ENCODE measurements at regions not wholly inside any gene's neighbourhood (a gene's known extent, or its start where the extent isn't known, plus 50 kb on each side); places are given as distances from the start of the nearest gene placed in this dataset.
"Not testable (repeated sequence)": the region's sequence is repeated elsewhere in the genome, so short reads cannot be mapped to it uniquely, and the experiment has no call there.

- no peak for DNase-seq (ENCODE audit: low read depth)
Observed at GRCh38 chr14:104230946-104231345, 92.6 kb downstream of the KIF26A start.

DNA sequence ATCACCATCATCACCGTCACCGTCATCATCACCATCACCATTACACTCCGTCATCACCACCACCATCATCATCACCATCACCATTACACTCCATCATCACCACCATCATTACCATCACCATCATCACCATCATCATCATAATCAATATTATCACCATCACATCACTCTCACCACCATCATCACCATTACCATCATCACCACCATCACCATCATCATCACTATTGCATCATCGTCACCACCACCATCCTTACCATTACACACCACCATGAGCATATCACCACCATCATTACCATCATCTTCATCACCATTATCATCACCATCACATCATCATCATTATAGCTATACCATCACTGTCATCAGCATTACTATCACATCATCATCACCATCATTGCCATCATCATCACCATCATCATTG lies 93.7 kb downstream of the KIF26A start:
- no peak for DNase-seq (ENCODE audit: low read depth)

DNA sequence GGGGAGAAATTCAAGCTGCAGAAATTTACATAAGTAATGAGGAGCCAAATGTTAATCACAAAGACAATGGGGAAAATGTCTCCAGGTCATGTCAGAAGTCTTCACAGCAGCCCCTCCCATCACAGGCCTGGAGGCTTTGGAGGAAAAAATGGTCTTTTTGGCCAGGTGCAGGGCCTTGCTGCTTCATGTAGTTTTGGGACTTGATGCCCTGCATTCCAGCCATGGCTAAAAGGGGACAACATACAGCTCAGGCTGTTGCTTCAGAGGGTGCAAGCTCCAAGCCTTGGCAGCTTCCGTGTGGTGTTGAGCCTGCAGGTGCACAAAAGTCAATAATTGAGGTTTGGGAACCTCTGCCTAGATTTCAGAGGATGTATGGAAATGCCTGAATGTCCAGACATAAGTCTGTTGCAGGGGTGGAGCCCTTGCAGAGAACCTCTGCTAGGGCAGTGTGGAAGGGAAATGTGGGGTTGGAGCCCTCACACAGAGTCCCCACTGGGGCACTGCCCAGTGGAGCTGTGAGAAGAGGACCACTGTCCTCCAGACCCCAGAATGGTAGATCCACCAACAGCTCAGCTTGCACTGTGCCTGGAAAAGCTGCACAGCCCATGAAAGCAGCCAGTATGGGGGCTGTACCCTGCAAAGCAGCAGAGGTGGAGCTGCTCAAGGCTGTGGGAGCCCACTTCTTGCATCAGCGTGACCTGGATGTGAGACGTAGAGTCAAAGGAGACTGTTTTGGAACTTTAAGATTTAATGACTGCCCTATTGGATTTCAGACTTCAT lies 95.8 kb downstream of the KIF26A start:
- DNase-seq (ENCODE audit: low read depth): not testable (repeated sequence)

- DNase-seq (ENCODE audit: low read depth): no peak
Observed at GRCh38 chr14:104235686-104236085, 97.3 kb downstream of the KIF26A start.

GRCh38 chr14:104237651-104238423 lies 99.5 kb downstream of the KIF26A start:
- no peak for DNase-seq (ENCODE audit: low read depth)

GRCh38 chr14:104238424-104239184 lies 100.2 kb downstream of the KIF26A start:
- no peak for DNase-seq (ENCODE audit: low read depth)

- DNase-seq (ENCODE audit: low read depth): no peak
Observed at GRCh38 chr14:104239185-104239775, 100.9 kb downstream of the KIF26A start.

DNA sequence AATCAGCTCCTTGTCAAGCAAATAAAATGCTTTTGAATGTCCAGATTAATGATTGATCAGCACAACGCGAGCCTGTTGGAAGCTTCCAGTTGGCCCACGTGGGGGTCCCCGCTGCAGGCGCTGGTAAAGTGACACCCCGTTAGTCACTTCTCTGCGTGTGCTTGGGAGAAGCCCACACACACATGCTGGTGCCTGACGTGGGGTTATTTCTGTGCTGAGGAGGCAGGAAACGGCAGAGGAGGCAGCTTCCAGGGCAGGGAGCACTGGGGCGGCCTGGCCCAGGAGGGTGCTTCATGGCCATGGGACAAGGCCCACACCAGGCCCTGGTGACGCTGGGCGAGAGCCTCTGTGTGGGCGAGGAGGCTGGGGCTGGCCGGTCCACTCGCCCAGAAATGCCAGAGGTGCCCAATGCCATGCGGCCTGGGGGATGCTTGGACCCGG lies 101.5 kb downstream of the KIF26A start:
- no peak for DNase-seq (ENCODE audit: low read depth)

DNA sequence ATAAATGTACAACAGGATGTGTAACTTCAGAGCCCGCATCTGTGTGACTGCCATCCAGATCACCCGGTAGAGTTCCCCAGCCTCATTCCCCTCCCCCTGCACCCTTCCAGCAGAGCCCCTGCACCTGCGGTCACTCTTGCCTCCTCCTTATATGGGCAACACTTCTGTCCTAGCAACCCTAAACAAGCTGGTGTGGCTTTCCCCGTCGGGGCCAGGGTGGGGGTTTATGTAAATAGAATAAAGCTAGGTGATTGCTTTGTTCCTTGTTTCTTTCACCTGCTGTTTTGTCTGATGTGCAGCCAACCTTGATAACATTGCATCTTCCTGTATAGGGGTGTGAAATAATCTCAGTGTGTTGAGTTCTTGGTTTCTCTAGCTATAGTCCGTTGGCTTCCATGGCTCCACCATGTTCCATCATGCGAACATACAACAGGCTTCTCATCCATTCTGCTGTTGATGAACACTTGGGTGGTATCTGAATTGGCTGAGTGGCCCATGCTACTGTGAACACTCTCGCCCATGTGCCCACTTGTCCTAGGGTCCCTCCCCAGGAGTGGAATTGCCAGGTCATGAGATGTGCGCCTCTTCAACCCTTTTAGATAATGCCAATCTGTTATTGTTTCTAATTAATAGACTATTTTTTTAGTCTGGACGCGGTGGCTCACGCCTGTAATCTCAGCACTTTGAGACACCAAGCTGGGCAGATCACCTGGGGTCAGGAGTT lies 102.2 kb downstream of the KIF26A start:
- DNase-seq (ENCODE audit: low read depth): no peak

- DNase-seq (ENCODE audit: low read depth): no peak
Observed at GRCh38 chr14:104243200-104243599, 104.8 kb downstream of the KIF26A start.

- DNase-seq (ENCODE audit: low read depth): no peak
Observed at GRCh38 chr14:104244221-104245011, 106.0 kb downstream of the KIF26A start.

DNA sequence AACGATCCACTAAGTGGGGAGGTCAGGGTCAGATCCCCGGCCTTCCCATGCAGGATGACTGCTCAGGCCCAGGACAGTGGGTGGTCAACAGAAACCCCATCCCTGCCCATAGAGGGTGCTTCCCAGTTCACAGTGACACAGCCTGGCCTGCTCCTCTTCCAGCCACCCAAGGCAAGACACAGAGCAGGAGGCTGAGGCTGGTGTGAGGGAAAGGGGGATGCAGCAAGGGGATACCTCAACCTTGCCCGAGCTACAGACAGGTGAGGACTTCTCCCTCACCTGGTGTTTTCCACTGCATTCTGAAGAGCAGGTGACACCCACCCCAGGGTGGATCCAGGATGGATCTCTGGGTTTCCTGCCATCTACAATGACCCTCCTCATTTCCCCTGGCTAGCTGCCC lies 106.7 kb downstream of the KIF26A start:
- no peak for DNase-seq (ENCODE audit: low read depth)

DNA sequence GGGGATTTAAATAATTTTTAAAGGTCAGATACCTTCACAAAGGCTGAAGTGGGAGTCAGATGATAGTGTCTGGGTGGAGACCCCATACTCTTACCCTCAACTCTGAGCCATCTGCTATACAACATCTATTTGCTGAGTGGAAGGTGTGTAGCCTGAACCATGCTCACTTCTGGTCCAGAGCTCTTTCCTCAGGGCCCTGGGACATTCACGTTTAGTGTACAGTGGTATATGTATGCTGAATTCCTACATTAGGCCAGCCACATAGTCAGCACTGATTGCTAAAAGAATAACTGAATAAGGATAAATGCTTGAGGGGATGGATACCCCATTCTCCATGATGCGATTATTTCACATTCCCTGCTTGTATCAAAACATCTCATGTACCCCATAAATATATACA lies 107.3 kb downstream of the KIF26A start:
- no peak for DNase-seq (ENCODE audit: low read depth)

GRCh38 chr14:104246401-104247335 lies 108.3 kb downstream of the KIF26A start:
- no peak for DNase-seq (ENCODE audit: low read depth)

GRCh38 chr14:104247336-104248202 lies 109.2 kb downstream of the KIF26A start:
- no peak for DNase-seq (ENCODE audit: low read depth)

GRCh38 chr14:104248203-104249055 lies 110.0 kb downstream of the KIF26A start:
- DNase-seq (ENCODE audit: low read depth): no peak

DNA sequence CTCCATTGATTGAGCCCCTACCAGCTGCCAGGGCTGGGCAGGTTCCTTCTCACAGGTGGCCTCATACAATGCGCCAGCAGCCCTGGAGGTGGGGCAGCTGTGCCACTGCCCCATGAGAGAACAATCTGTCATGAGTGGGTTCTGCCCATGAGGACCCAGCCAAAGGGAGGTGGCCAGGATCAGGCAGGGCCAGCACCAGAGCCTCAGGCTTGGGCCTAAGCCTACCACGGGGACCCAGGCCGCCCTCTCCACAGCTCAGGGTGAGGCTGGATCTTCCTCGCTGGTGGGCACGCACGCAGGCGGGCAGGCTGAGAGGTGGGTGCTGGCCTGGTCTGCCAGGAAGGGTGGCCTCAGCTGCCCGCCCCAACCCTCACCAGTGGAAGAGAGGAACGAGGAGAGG lies 110.7 kb downstream of the KIF26A start:
- DNase-seq (ENCODE audit: low read depth): no peak

DNA sequence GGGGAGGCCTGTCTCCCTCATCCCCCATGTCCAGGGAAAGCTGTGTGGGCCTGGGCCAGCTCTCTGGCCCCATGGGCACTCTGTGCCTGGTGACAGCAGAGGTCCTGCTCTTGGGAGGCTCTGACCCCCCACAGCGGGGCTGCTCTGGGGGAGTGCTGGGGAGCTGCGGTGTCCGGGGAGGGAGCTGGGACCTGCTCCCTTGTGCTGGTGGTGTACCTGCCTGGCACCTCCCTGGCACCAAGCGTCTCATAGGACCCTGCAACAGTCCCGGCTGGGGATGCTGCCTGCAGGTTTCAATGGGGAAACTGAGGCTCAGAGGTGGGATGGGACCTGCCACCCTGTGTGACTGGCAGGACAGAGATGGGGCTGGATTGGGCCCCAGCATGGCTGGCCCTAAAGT lies 111.3 kb downstream of the KIF26A start:
- no peak for DNase-seq (ENCODE audit: low read depth)
